IMR-90 (cell line): ENCODE measurements at regions not wholly inside any gene's neighbourhood (a gene's known extent, or its start where the extent isn't known, plus 50 kb on each side); places are given as distances from the start of the nearest gene placed in this dataset.

ENCODE experiments used
- ATAC-seq: fragments of 200-7000 bp; cut with Tn5 transposase; 2 replicates; pipeline ENCODE4 v1.9.1; 2020; ENCODE audit warnings: low read depth, mild to moderate bottlenecking, moderate library complexity
- BruUV-seq: library from RNA; stranded (reverse); fragments of 400-500 nt; replicated peaks from 2 replicates; lab custom pipeline; 2021; lab: Mats Ljungman, UMichigan
- CTCF ChIA-PET: fragments of 300-600 bp; formaldehyde crosslinking; extraction: SDS; loops from one replicate; lab custom pipeline; 2021; ENCODE audit warnings: antibody characterized with exemption; lab: Yijun Ruan, JAX
- POLR2A ChIA-PET: fragments of 300-600 bp; sonication (Branson Sonifier 250); formaldehyde crosslinking; loops from one replicate; lab custom pipeline; 2022; ENCODE audit warnings: antibody characterized with exemption; ENCODE audit not compliant: unreplicated experiment; lab: Charles Lee
- DNase-seq: peaks from one replicate; pipeline ENCODE4 v3.0.0; 2013
- H2AFZ ChIP-seq: replicated peaks from 2 replicates; pipeline ENCODE3; 2013; ENCODE audit warnings: low read length, mild to moderate bottlenecking; ENCODE audit not compliant: poor library complexity
- H2AK5ac ChIP-seq: 2 replicates; pipeline ENCODE4 v1.6.1; 2013; ENCODE audit warnings: low read depth, low read length, inconsistent platforms
- H2AK9ac ChIP-seq: replicated peaks from 2 replicates; pipeline ENCODE3; 2013; ENCODE audit warnings: mild to moderate bottlenecking, low read depth, low read length, moderate library complexity; ENCODE audit not compliant: poor library complexity
- H2BK120ac ChIP-seq: 2 replicates; pipeline ENCODE4 v1.6.1; 2013; ENCODE audit warnings: low read depth, low read length, inconsistent platforms
- H2BK15ac ChIP-seq: 3 replicates; pipeline ENCODE4 v1.6.1; 2013; ENCODE audit warnings: low read depth, low read length, inconsistent platforms
- H2BK20ac ChIP-seq: 2 replicates; pipeline ENCODE4 v1.6.1; 2013; ENCODE audit warnings: low read depth, mild to moderate bottlenecking, inconsistent platforms, low read length, moderate library complexity
- H2BK5ac ChIP-seq: 2 replicates; pipeline ENCODE4 v1.6.1; 2013; ENCODE audit warnings: mild to moderate bottlenecking, low read depth, low read length, inconsistent platforms; ENCODE audit not compliant: poor library complexity, severe bottlenecking
- H3K14ac ChIP-seq: replicated peaks from 2 replicates; pipeline ENCODE4 v1.6.1; 2013; ENCODE audit warnings: low read depth, low read length, inconsistent platforms
- H3K18ac ChIP-seq: 2 replicates; pipeline ENCODE4 v1.6.1; 2013; ENCODE audit warnings: low read depth, low read length, control low read depth
- H3K23ac ChIP-seq: 2 replicates; pipeline ENCODE4 v1.6.1; 2013; ENCODE audit warnings: low read depth, low read length, inconsistent platforms
- H3K27ac ChIP-seq: 2 replicates; pipeline ENCODE4 v1.5.1; 2013; ENCODE audit warnings: mild to moderate bottlenecking, control low read depth, low read length; ENCODE audit not compliant: insufficient read depth
- H3K27me3 ChIP-seq: 2 replicates; pipeline ENCODE4 v1.6.1; 2013; ENCODE audit warnings: low read length; ENCODE audit not compliant: control insufficient read depth, insufficient read depth
- H3K36me3 ChIP-seq: 2 replicates; pipeline ENCODE4 v1.6.1; 2013; ENCODE audit warnings: low read length, mixed read lengths; ENCODE audit not compliant: control insufficient read depth, insufficient read depth
- H3K4ac ChIP-seq: 2 replicates; pipeline ENCODE4 v1.6.1; 2013; ENCODE audit warnings: low read depth, low read length, inconsistent platforms
- H3K4me1 ChIP-seq: 2 replicates; pipeline ENCODE4 v1.6.1; 2013; ENCODE audit warnings: low read length, mixed read lengths; ENCODE audit not compliant: control insufficient read depth, insufficient read depth
- H3K4me2 ChIP-seq: 2 replicates; pipeline ENCODE4 v1.6.1; 2013; ENCODE audit warnings: low read depth, mild to moderate bottlenecking, control low read depth, low read length, moderate library complexity
- H3K4me3 ChIP-seq: 2 replicates; pipeline ENCODE4 v1.5.1; 2013; ENCODE audit warnings: low read depth, mild to moderate bottlenecking, control low read depth, low read length, moderate library complexity; ENCODE audit not compliant: insufficient read depth
- H3K56ac ChIP-seq: 2 replicates; pipeline ENCODE4 v1.6.1; 2013; ENCODE audit warnings: low read length, inconsistent platforms; ENCODE audit not compliant: insufficient read depth; ENCODE audit errors: extremely low read depth
- H3K79me1 ChIP-seq, 2 experiments: 2 replicates each; pipeline ENCODE4 v1.6.1; 2013; ENCODE audit warnings: low read length in 2 of 2, inconsistent platforms in 1 of 2, low read depth in 1 of 2
- H3K9ac ChIP-seq: 2 replicates; pipeline ENCODE4 v1.6.1; 2013; ENCODE audit warnings: low read depth, low read length, control low read depth
- H3K9me1 ChIP-seq: 2 replicates; pipeline ENCODE4 v1.6.1; 2013; ENCODE audit warnings: low read length, inconsistent platforms; ENCODE audit not compliant: insufficient read depth
- H3K9me3 ChIP-seq: 2 replicates; pipeline ENCODE4 v1.6.1; 2013; ENCODE audit warnings: low read length; ENCODE audit not compliant: control insufficient read depth, insufficient read depth
- H4K20me1 ChIP-seq: 2 replicates; pipeline ENCODE4 v1.6.1; 2013; ENCODE audit warnings: low read length, inconsistent platforms; ENCODE audit not compliant: insufficient read depth
- H4K5ac ChIP-seq: 2 replicates; pipeline ENCODE4 v1.6.1; 2013; ENCODE audit warnings: mild to moderate bottlenecking, low read depth, low read length, control low read depth
- H4K8ac ChIP-seq, 2 experiments: 2 replicates each; pipeline ENCODE4 v1.6.1; 2013; ENCODE audit warnings: low read depth in 2 of 2, low read length in 2 of 2, control low read depth in 1 of 2, inconsistent platforms in 1 of 2
- H4K91ac ChIP-seq: 2 replicates; pipeline ENCODE4 v1.6.1; 2013; ENCODE audit warnings: low read depth, low read length, inconsistent platforms; ENCODE audit not compliant: insufficient read depth
- CEBPB ChIP-seq: IDR thresholded peaks from 2 replicates; pipeline ENCODE4 v1.6.1; 2012; ENCODE audit warnings: low read depth, low read length, improper control_type of control experiment
- FOS ChIP-seq: fragments of 150-350 bp; IDR thresholded peaks from 2 replicates; pipeline ENCODE4 v1.6.1; 2016; ENCODE audit warnings: low read depth, low read length
- MAFK ChIP-seq: IDR thresholded peaks from 2 replicates; pipeline ENCODE4 v1.6.1; 2012; ENCODE audit warnings: low read depth, low read length, improper control_type of control experiment
- WGBS, 2 experiments: methylation state at CpG; one replicate each; pipeline versions ENCODE4 v1.1.5 to v1.1.7; 2013; ENCODE audit warnings: missing lambda C conversion rate in 2 of 2; ENCODE audit not compliant: insufficient read length in 1 of 2; ENCODE audit errors: extremely low coverage in 2 of 2; 5-methylcytosine and 5-hydroxymethylcytosine counted together
- dilution Hi-C: fragments of 300-500 bp; cut with HindIII; formaldehyde crosslinking; loops from one replicate; pipeline ENCODE4 v1.14.3; 2018; ENCODE audit warnings: low sequenced_read_pairs; ENCODE audit not compliant: unreplicated experiment
- in situ Hi-C: fragments of 300-500 bp; cut with MboI; formaldehyde crosslinking; loops from 3 replicates; pipeline ENCODE4 v1.14.3; 2019; ENCODE audit warnings: low sequenced_read_pairs, inconsistent platforms, mixed read lengths
- intact Hi-C: fragments of 100-400 bp; cut with micrococcal nuclease; formaldehyde crosslinking; loops from 2 replicates; pipeline ENCODE4 v1.10.0; 2022

GRCh38 chr6:14540810-14541540, 423.4 kb downstream of the CD83 start:
- Histone ChIP-seq H3K4ac (no peak overlapping the region), H4K20me1 (no peaks in the 10 kb centered on the region), H2BK5ac (no peak overlapping the region), H3K9ac (no peak overlapping the region), H4K5ac (no peak overlapping the region), H3K14ac (no peak overlapping the region), H2AK5ac (peak overlapping the region; percentile 2; the same call in 1 of the 2 replicates), H3K9me3 (no peaks in the 10 kb centered on the region; the same call in 1 of the 2 replicates), H3K27me3 (0 out of 2 replicates have a peak, but pooled peaks cover 2% of the 10 kb centered on the region), H3K4me3 (no peak overlapping the region), H2BK120ac (no peak overlapping the region), H2AFZ (no peak overlapping the region), H3K27ac (no peak overlapping the region), H2BK15ac (no peak overlapping the region), H4K8ac (no peak overlapping the region), H4K91ac (no peak overlapping the region), H3K79me1 (no peaks in the 10 kb centered on the region), H3K4me2 (no peak overlapping the region), H2AK9ac (peak overlapping the region; percentile 47), H3K36me3 (no peaks in the 10 kb centered on the region), H3K18ac (no peak overlapping the region), H3K4me1 (peaks cover 5% of the 10 kb centered on the region), H3K56ac (no peak overlapping the region), H3K23ac (no peak overlapping the region), H3K9me1 (0 out of 2 replicates have a peak, but pooled peaks cover 3% of the 10 kb centered on the region), H2BK20ac (no peak overlapping the region)
- POLR2A ChIA-PET = no interaction called here
- in situ Hi-C loops = no loop called here
- no TSS peak for BruUV-seq
- TF ChIP-seq MAFK (no peak), FOS (0 out of 2 replicates have a peak, but pooled peaks have one; percentile 17), CEBPB (peak; percentile 77)
- ATAC-seq (no peak), DNase-seq (peak; percentile 31)
- dilution Hi-C loops = no loop called here
- intact Hi-C loops = no loop called here
- WGBS, 2 experiments = 100% methylated on average over 3 of the region's 11 CpGs; no CpG with 5 or more reads in 1 of the 2 experiments
- CTCF ChIA-PET = no interaction called here
